CD4-positive, alpha-beta T cell treated with Interleukin-15 for 1 hour (primary cell): ENCODE measurements at regions not wholly inside any gene's neighbourhood (a gene's known extent, or its start where the extent isn't known, plus 50 kb on each side); places are given as distances from the start of the nearest gene placed in this dataset.
"Not testable (repeated sequence)": the region's sequence is repeated elsewhere in the genome, so short reads cannot be mapped to it uniquely, and the experiment has no call there.

Source experiments
- DNase-seq: peaks from one replicate; pipeline ENCODE4 v3.0.0-alpha.2; 2020

GRCh38 chr4:146124023-146124680 lies 51.4 kb upstream of the LSM6 start:
- no peak for DNase-seq

GRCh38 chr4:146123231-146123630 lies 52.3 kb upstream of the LSM6 start:
- no peak for DNase-seq

- DNase-seq = no peak
Observed at GRCh38 chr4:146122398-146122797, 53.1 kb upstream of the LSM6 start.

GRCh38 chr4:146121757-146122156 lies 53.8 kb upstream of the LSM6 start:
- no peak for DNase-seq

GRCh38 chr4:146119845-146120404 lies 55.6 kb upstream of the LSM6 start:
- DNase-seq = no peak

GRCh38 chr4:146114066-146114465 lies 61.5 kb upstream of the LSM6 start:
- no peak for DNase-seq

GRCh38 chr4:146113171-146113570 lies 62.3 kb upstream of the LSM6 start:
- DNase-seq = no peak

- DNase-seq = no peak
Observed at GRCh38 chr4:146112389-146112788, 63.1 kb upstream of the LSM6 start.

- DNase-seq = no peak
Observed at GRCh38 chr4:146110871-146111485, 64.5 kb upstream of the LSM6 start.

- DNase-seq = no peak
Observed at GRCh38 chr4:146108756-146109155, 66.8 kb upstream of the LSM6 start.

- no peak for DNase-seq
Observed at GRCh38 chr4:146107587-146108240, 67.8 kb upstream of the LSM6 start.

- no peak for DNase-seq
Observed at GRCh38 chr4:146105464-146105863, 70.1 kb upstream of the LSM6 start.

- no peak for DNase-seq
Observed at GRCh38 chr4:146104541-146104940, 71.0 kb upstream of the LSM6 start.

GRCh38 chr4:146104052-146104451 lies 71.5 kb upstream of the LSM6 start:
- not testable (repeated sequence) for DNase-seq

GRCh38 chr4:146099585-146099984 lies 75.9 kb upstream of the LSM6 start:
- DNase-seq = no peak

- DNase-seq = no peak
Observed at GRCh38 chr4:146098978-146099377, 76.5 kb upstream of the LSM6 start.

GRCh38 chr4:146098397-146098796 lies 77.1 kb upstream of the LSM6 start:
- no peak for DNase-seq

GRCh38 chr4:146096371-146096770 lies 79.1 kb upstream of the LSM6 start:
- DNase-seq = no peak

- DNase-seq = no peak
Observed at GRCh38 chr4:146095860-146096259, 79.7 kb upstream of the LSM6 start.

- no peak for DNase-seq
Observed at GRCh38 chr4:146095091-146095690, 80.3 kb upstream of the LSM6 start.

GRCh38 chr4:146088690-146089089 lies 86.8 kb upstream of the LSM6 start:
- DNase-seq = no peak

GRCh38 chr4:146087856-146088255 lies 87.7 kb upstream of the LSM6 start:
- no peak for DNase-seq

- no peak for DNase-seq
Observed at GRCh38 chr4:146076081-146076480, 99.4 kb upstream of the LSM6 start.

GRCh38 chr4:146073517-146073916 lies 102.0 kb upstream of the LSM6 start:
- no peak for DNase-seq
